Natural killer cell (primary cell): ENCODE measurements at regions not wholly inside any gene's neighbourhood (a gene's known extent, or its start where the extent isn't known, plus 50 kb on each side); places are given as distances from the start of the nearest gene placed in this dataset.

Experiments
- ATAC-seq, 3 donors: fragments of 150-1000 bp in 2 of 3; fragments of 200-7000 bp in 1 of 3; cut with Tn5 transposase; 1 replicate in 1 of 3; 2 replicates in 2 of 3; pipeline ENCODE4 v1.10.0; 2021; ENCODE audit warnings: mild to moderate bottlenecking in 2 of 3, moderate library complexity in 2 of 3
- DNase-seq, 2 donors: peaks; one replicate each; pipeline versions ENCODE4 v3.0.0 to v3.0.0-alpha.2; 2013 to 2021; ENCODE audit warnings: mixed read lengths in 1 of 2
- H3K27ac ChIP-seq: one replicate; pipeline ENCODE4 v1.5.1; 2013; ENCODE audit warnings: mild to moderate bottlenecking, low read length
- H3K27me3 ChIP-seq: one replicate; pipeline ENCODE4 v1.6.1; 2013; ENCODE audit warnings: low read length; ENCODE audit not compliant: control insufficient read depth, insufficient read depth
- H3K36me3 ChIP-seq: one replicate; pipeline ENCODE4 v1.6.1; 2013; ENCODE audit warnings: low read length; ENCODE audit not compliant: control insufficient read depth, insufficient read depth
- H3K4me1 ChIP-seq: one replicate; pipeline ENCODE4 v1.6.1; 2013; ENCODE audit warnings: low read length; ENCODE audit not compliant: control insufficient read depth, insufficient read depth
- H3K4me3 ChIP-seq: one replicate; pipeline ENCODE4 v1.5.1; 2013; ENCODE audit warnings: low read length
- H3K9me3 ChIP-seq: one replicate; pipeline ENCODE4 v1.6.1; 2013; ENCODE audit warnings: low read length; ENCODE audit not compliant: control insufficient read depth, insufficient read depth
- H3K27ac Mint-ChIP-seq, 2 donors: one replicate each; pipeline ENCODE4 v1.8.0; 2022; ENCODE audit warnings: mild to moderate bottlenecking in 2 of 2, mixed read lengths in 2 of 2, moderate library complexity in 1 of 2
- H3K27me3 Mint-ChIP-seq, 2 donors: one replicate each; pipeline ENCODE4 v1.8.0; 2022; ENCODE audit warnings: low read depth in 2 of 2, mixed read lengths in 2 of 2
- H3K36me3 Mint-ChIP-seq: one replicate; pipeline ENCODE4 v1.8.0; 2022; ENCODE audit warnings: mixed read lengths
- H3K4me1 Mint-ChIP-seq, 2 donors: one replicate each; pipeline ENCODE4 v1.8.0; 2022; ENCODE audit warnings: mixed read lengths in 2 of 2
- H3K4me3 Mint-ChIP-seq: one replicate; pipeline ENCODE4 v1.8.0; 2022; ENCODE audit warnings: mild to moderate bottlenecking, moderate library complexity, mixed read lengths
- H3K9me3 Mint-ChIP-seq, 2 donors: one replicate each; pipeline ENCODE4 v1.8.0; 2022; ENCODE audit warnings: mixed read lengths in 2 of 2
- CTCF ChIP-seq: fragments of 200-600 bp; IDR thresholded peaks from one replicate; pipeline ENCODE4 v1.8.0; 2022; ENCODE audit warnings: antibody characterized with exemption
- WGBS: methylation state at CpG from one replicate; pipeline ENCODE4 v1.1.7; 2013; ENCODE audit warnings: missing lambda C conversion rate; ENCODE audit not compliant: insufficient coverage; 5-methylcytosine and 5-hydroxymethylcytosine counted together
- intact Hi-C: fragments of 100-400 bp; cut with micrococcal nuclease; formaldehyde crosslinking; loops from one replicate; pipeline ENCODE4 v1.14.2; 2022

- Histone ChIP-seq H3K9me3 (no peaks in the 10 kb centered on the region), H3K27me3 (peaks cover 3% of the 10 kb centered on the region), H3K4me1 (no peaks in the 10 kb centered on the region), H3K4me3 (no peak overlapping the region), H3K27ac (no peak overlapping the region), H3K36me3 (no peaks in the 10 kb centered on the region)
- 82% methylated on average over 2 of the region's 5 CpGs for WGBS
- no peak overlapping the region for H3K27ac Mint-ChIP-seq
- H3K4me1 Mint-ChIP-seq: no peaks in the 10 kb centered on the region
- DNase-seq: no peak
- no peaks in the 10 kb centered on the region for H3K36me3 Mint-ChIP-seq
- H3K27me3 Mint-ChIP-seq: peaks cover 3 to 17% of the 10 kb centered on the region in 2 donors
- H3K9me3 Mint-ChIP-seq: no peaks in the 10 kb centered on the region
- intact Hi-C loops: no loop called here
- no peak for ATAC-seq
- H3K4me3 Mint-ChIP-seq: no peak overlapping the region
- no peak for TF ChIP-seq CTCF
These were observed 256.4 kb downstream of the SP3 start for GRCh38 chr2:173708806-173709205.

GRCh38 chr2:173711816-173712215, 253.4 kb downstream of the SP3 start:
- Mint-ChIP-seq H3K27me3 (peaks cover 6 to 18% of the 10 kb centered on the region in 2 donors), H3K36me3 (no peaks in the 10 kb centered on the region), H3K9me3 (no peaks in the 10 kb centered on the region), H3K4me1 (no peaks in the 10 kb centered on the region), H3K27ac (no peak overlapping the region), H3K4me3 (no peak overlapping the region)
- H3K27me3 ChIP-seq: peaks cover 3% of the 10 kb centered on the region
- ATAC-seq (no peak), DNase-seq (no peak)
- no CpG with 5 or more reads among the region's 1 CpG for WGBS
- H3K9me3 ChIP-seq: no peaks in the 10 kb centered on the region
- no peak overlapping the region for H3K4me3 ChIP-seq
- intact Hi-C loops: no loop called here
- H3K4me1 ChIP-seq: no peaks in the 10 kb centered on the region
- H3K36me3 ChIP-seq: no peaks in the 10 kb centered on the region
- TF ChIP-seq CTCF: no peak
- H3K27ac ChIP-seq: no peak overlapping the region

GRCh38 chr2:173713904-173714555, 251.1 kb downstream of the SP3 start:
- intact Hi-C loops: no loop called here
- ATAC-seq: peak in 1 of 3 donors; percentile 35

More at GRCh38 chr2:173713904-173714555, 251.1 kb downstream of the SP3 start:
- H3K27ac Mint-ChIP-seq: no peak overlapping the region
- no peaks in the 10 kb centered on the region for H3K9me3 ChIP-seq
- H3K4me3 ChIP-seq: no peak overlapping the region
- H3K4me1 ChIP-seq: no peaks in the 10 kb centered on the region
- H3K4me1 Mint-ChIP-seq: no peaks in the 10 kb centered on the region
- H3K4me3 Mint-ChIP-seq: no peak overlapping the region
- no peaks in the 10 kb centered on the region for H3K9me3 Mint-ChIP-seq
- TF ChIP-seq CTCF: no peak
- no peak overlapping the region for H3K27ac ChIP-seq
- no peaks in the 10 kb centered on the region for H3K36me3 Mint-ChIP-seq
- peaks cover 2% of the 10 kb centered on the region for H3K27me3 ChIP-seq
- WGBS: 80% methylated on average over 3 of the region's 4 CpGs
- DNase-seq: no peak
- no peaks in the 10 kb centered on the region for H3K36me3 ChIP-seq
- H3K27me3 Mint-ChIP-seq: peaks cover 6 to 9% of the 10 kb centered on the region in 2 donors
